HCT116 (cell line): ENCODE measurements at regions not wholly inside any gene's neighbourhood (a gene's known extent, or its start where the extent isn't known, plus 50 kb on each side); places are given as distances from the start of the nearest gene placed in this dataset.

Source experiments
- CTCF ChIP-seq, 3 experiments: fragments of 200-600 bp in 1 of 3; sonication (generic) in 1 of 3; IDR thresholded peaks in 2 of 3; conservative IDR thresholded peaks in 1 of 3; 2 replicates each; pipeline ENCODE4 v1.5.1; 2012 to 2017; ENCODE audit warnings: low read depth in 2 of 3, low read length in 2 of 3, antibody characterized with exemption in 1 of 3, borderline replicate concordance in 1 of 3, control low read depth in 1 of 3, mild to moderate bottlenecking in 1 of 3, mixed read lengths in 1 of 3, mixed run types in 1 of 3, moderate library complexity in 1 of 3; ENCODE audit not compliant: insufficient read depth in 1 of 3
- MAX ChIP-seq: IDR thresholded peaks from 2 replicates; pipeline ENCODE4 v1.6.1; 2012

GRCh38 chr13:30824651-30825050 is 81.4 kb upstream of the MEDAG start:
- TF ChIP-seq CTCF (IDR thresholded peaks at IDR 0.05 in 2 of 3, conservative IDR thresholded peaks at IDR 0.05 in 1 of 3; ENCODE audit: borderline replicate concordance in 1 of 3, insufficient read depth in 1 of 3, low read depth in 2 of 3, low read length in 2 of 3) (no peak), MAX (no peak)
